ENCODE measurements at regions not wholly inside any gene's neighbourhood (a gene's known extent, or its start where the extent isn't known, plus 50 kb on each side); places are given as distances from the start of the nearest gene placed in this dataset.

GRCh38 chrX:7771788-7772438 is 71.1 kb upstream of the VCX start:
- Histone ChIP-seq H3K9me3 (no peaks in the 10 kb centered on the region), H3K27me3 (no peaks in the 10 kb centered on the region), H3K4me1 (no peaks in the 10 kb centered on the region), H3K27ac (no peak overlapping the region), H3K4me3 (no peak overlapping the region), H3K36me3 (no peaks in the 10 kb centered on the region)
- no peak for DNase-seq
- ATAC-seq: no peak
- intact Hi-C loops (cut with DNase I): no loop called here
- TF ChIP-seq, protein P1, sequence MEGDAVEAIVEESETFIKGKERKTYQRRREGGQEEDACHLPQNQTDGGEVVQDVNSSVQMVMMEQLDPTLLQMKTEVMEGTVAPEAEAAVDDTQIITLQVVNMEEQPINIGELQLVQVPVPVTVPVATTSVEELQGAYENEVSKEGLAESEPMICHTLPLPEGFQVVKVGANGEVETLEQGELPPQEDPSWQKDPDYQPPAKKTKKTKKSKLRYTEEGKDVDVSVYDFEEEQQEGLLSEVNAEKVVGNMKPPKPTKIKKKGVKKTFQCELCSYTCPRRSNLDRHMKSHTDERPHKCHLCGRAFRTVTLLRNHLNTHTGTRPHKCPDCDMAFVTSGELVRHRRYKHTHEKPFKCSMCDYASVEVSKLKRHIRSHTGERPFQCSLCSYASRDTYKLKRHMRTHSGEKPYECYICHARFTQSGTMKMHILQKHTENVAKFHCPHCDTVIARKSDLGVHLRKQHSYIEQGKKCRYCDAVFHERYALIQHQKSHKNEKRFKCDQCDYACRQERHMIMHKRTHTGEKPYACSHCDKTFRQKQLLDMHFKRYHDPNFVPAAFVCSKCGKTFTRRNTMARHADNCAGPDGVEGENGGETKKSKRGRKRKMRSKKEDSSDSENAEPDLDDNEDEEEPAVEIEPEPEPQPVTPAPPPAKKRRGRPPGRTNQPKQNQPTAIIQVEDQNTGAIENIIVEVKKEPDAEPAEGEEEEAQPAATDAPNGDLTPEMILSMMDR (IDR thresholded peaks at IDR 0.05): no peak

DNA sequence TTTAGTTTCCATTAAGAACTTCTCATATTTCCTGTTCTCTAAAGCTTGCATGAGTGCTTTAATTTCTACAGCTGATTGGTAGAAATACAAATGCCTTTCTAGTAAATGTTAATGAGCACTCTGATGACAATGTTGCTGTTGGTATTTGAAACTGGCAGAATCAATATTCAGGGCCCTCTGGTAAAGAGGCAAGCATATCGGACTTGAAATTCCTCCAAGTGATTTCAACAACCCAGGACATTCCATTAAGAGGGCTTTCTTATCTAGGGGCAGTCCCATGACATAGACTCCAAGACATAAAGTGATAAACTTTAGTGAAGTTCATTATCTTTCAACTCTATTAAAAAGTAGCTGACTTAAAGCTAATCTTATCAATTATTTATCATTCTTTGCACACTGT is 83.1 kb upstream of the VCX start:
- intact Hi-C loops (cut with DNase I): no loop called here
- Histone ChIP-seq H3K36me3 (no peaks in the 10 kb centered on the region), H3K9me3 (no peaks in the 10 kb centered on the region), H3K27ac (no peak overlapping the region), H3K27me3 (no peaks in the 10 kb centered on the region), H3K4me3 (no peak overlapping the region), H3K4me1 (no peaks in the 10 kb centered on the region)
- no peak for ATAC-seq
- DNase-seq: no peak
- TF ChIP-seq, protein P1 (IDR thresholded peaks at IDR 0.05): no peak

- H3K4me3 ChIP-seq: no peak overlapping the region
- ATAC-seq (no peak), DNase-seq (no peak)
- TF ChIP-seq, protein P1 (IDR thresholded peaks at IDR 0.05): no peak
- H3K27ac ChIP-seq: no peak overlapping the region
- no peaks in the 10 kb centered on the region for H3K36me3 ChIP-seq
- no peaks in the 10 kb centered on the region for H3K4me1 ChIP-seq
- H3K9me3 ChIP-seq: no peaks in the 10 kb centered on the region
- no peaks in the 10 kb centered on the region for H3K27me3 ChIP-seq
- intact Hi-C loops (cut with DNase I): no loop called here
Measured at GRCh38 chrX:7746856-7747255, 96.1 kb upstream of the VCX start.

GRCh38 chrX:7730071-7730470 is 112.9 kb upstream of the VCX start:
- H3K9me3 ChIP-seq: no peaks in the 10 kb centered on the region
- no peaks in the 10 kb centered on the region for H3K36me3 ChIP-seq
- no peak overlapping the region for H3K27ac ChIP-seq
- no peaks in the 10 kb centered on the region for H3K4me1 ChIP-seq
- DNase-seq: no peak
- TF ChIP-seq, protein P1 (IDR thresholded peaks at IDR 0.05): no peak
- no peaks in the 10 kb centered on the region for H3K27me3 ChIP-seq
- H3K4me3 ChIP-seq: no peak overlapping the region
- peak; percentile 17 for ATAC-seq
- intact Hi-C loops (cut with DNase I): no loop called here

- ATAC-seq (no peak), DNase-seq (no peak)
- H3K27me3 ChIP-seq: no peaks in the 10 kb centered on the region
- TF ChIP-seq, protein P1 (IDR thresholded peaks at IDR 0.05): no peak
- no peaks in the 10 kb centered on the region for H3K9me3 ChIP-seq
- intact Hi-C loops (cut with DNase I): no loop called here
- H3K4me3 ChIP-seq: no peak overlapping the region
- H3K36me3 ChIP-seq: no peaks in the 10 kb centered on the region
- H3K27ac ChIP-seq: no peak overlapping the region
- H3K4me1 ChIP-seq: no peaks in the 10 kb centered on the region
Measured at GRCh38 chrX:7720519-7720918, 122.5 kb upstream of the VCX start.

DNA sequence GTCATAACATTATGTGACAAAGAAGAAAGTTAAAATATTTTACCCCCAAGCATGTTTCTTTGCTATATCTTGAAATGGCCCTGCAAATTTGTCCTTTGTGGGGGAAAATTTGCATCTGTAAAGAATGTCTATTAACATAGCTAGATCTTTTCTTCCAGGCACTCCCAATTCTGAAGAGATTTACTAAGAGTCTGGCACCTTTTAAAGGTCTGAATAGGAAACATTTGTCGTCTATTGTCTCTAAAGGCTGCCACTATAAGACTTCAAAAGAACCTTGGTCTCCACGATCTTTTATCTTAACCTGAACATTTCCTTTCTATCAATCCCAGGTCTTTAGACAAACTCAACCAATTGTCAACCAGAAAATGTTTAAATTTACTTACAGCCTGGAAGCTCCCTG is 128.6 kb upstream of the VCX start:
- no peak for DNase-seq
- Histone ChIP-seq H3K36me3 (no peaks in the 10 kb centered on the region), H3K27me3 (no peaks in the 10 kb centered on the region), H3K4me1 (no peaks in the 10 kb centered on the region), H3K9me3 (no peaks in the 10 kb centered on the region), H3K4me3 (no peak overlapping the region), H3K27ac (no peak overlapping the region)
- intact Hi-C loops (cut with DNase I): no loop called here
- ATAC-seq: no peak
- TF ChIP-seq, protein P1 (IDR thresholded peaks at IDR 0.05): no peak

All from upper lobe of right lung (tissue), 1 donor.